ENCODE measurements at regions not wholly inside any gene's neighbourhood (a gene's known extent, or its start where the extent isn't known, plus 50 kb on each side); places are given as distances from the start of the nearest gene placed in this dataset.

DNA sequence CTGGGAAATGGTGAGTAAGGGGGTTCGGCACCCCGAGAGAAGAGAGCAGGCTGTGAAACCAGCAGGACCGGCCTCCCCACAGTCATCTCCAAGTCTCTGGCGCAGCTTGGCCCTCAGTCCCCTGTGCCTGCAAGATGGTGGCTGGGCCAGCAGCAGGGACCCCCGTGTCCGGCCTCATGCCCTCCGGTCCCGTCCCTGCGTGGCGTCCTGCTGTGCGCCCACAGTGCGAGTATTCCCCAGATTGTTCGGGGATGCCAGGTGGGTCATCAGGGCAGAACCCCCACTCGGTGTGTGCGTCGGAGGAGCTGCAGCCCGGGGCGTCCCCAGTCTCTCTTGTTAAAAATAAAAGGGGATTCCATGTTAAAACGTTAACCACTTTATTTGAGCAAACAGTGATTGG, 216.9 kb upstream of the ALG10B start:
- Histone ChIP-seq H3K36me3 (no peaks in the 10 kb centered on the region), H3K4me1 (no peaks in the 10 kb centered on the region), H3K4me3 (no peak overlapping the region), H3K27ac (no peak overlapping the region), H3K27me3 (no peaks in the 10 kb centered on the region), H3K9me3 (no peaks in the 10 kb centered on the region)
- intact Hi-C loops (cut with DNase I; ENCODE audit: low total_unique reads), result no loop called here
- no peak for DNase-seq
- TF ChIP-seq CTCF (IDR thresholded peaks at IDR 0.05) (no peak), POLR2A (IDR thresholded peaks at IDR 0.05) (no peak)

DNA sequence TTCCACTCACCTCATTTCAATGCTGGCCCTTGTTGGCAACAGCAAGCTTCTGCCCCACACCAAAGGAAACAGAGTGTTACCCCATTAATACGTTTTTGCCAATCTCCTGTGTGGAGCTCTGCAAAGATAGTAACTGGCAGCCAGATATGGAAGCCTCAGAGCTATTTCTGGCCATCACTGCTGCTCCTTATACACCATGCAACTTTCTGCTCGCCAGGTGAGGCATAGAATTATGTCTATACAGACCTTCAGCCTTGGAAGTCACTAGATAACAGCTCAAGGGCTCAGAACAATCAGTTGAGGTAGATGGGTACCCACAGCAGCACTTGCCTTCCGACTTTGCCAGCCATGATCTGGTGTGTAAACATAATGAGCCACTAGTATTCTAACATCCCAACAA, 214.8 kb upstream of the ALG10B start:
- H3K27me3 ChIP-seq, result no peaks in the 10 kb centered on the region
- H3K36me3 ChIP-seq, result no peaks in the 10 kb centered on the region
- intact Hi-C loops (cut with DNase I; ENCODE audit: low total_unique reads), result no loop called here
- no peak for DNase-seq
- TF ChIP-seq CTCF (IDR thresholded peaks at IDR 0.05), result no peak
- TF ChIP-seq POLR2A (IDR thresholded peaks at IDR 0.05), result no peak
- no peak overlapping the region for H3K27ac ChIP-seq
- H3K4me1 ChIP-seq, result no peaks in the 10 kb centered on the region
- H3K9me3 ChIP-seq, result no peaks in the 10 kb centered on the region
- H3K4me3 ChIP-seq, result no peak overlapping the region

GRCh38 chr12:38102197-38102596, 214.4 kb upstream of the ALG10B start:
- Histone ChIP-seq H3K4me1 (no peaks in the 10 kb centered on the region), H3K4me3 (no peak overlapping the region), H3K9me3 (no peaks in the 10 kb centered on the region), H3K27me3 (no peaks in the 10 kb centered on the region), H3K27ac (no peak overlapping the region), H3K36me3 (no peaks in the 10 kb centered on the region)
- TF ChIP-seq CTCF (IDR thresholded peaks at IDR 0.05), result no peak
- no peak for TF ChIP-seq POLR2A (IDR thresholded peaks at IDR 0.05)
- intact Hi-C loops (cut with DNase I; ENCODE audit: low total_unique reads), result no loop called here
- DNase-seq, result no peak

- intact Hi-C loops (cut with DNase I; ENCODE audit: low total_unique reads), result no loop called here
- DNase-seq, result no peak
These were observed 206.4 kb upstream of the ALG10B start for GRCh38 chr12:38110026-38110699.

GRCh38 chr12:38113991-38114390, 202.6 kb upstream of the ALG10B start:
- H3K36me3 ChIP-seq, result no peaks in the 10 kb centered on the region
- no peak for DNase-seq
- H3K4me3 ChIP-seq, result no peak overlapping the region
- no peaks in the 10 kb centered on the region for H3K9me3 ChIP-seq
- intact Hi-C loops (cut with DNase I; ENCODE audit: low total_unique reads), result no loop called here
- no peak for TF ChIP-seq CTCF (IDR thresholded peaks at IDR 0.05)
- TF ChIP-seq POLR2A (IDR thresholded peaks at IDR 0.05), result no peak
- no peak overlapping the region for H3K27ac ChIP-seq
- H3K4me1 ChIP-seq, result no peaks in the 10 kb centered on the region
- no peaks in the 10 kb centered on the region for H3K27me3 ChIP-seq

More at GRCh38 chr12:38110026-38110699, 206.4 kb upstream of the ALG10B start:
- no peaks in the 10 kb centered on the region for H3K36me3 ChIP-seq
- no peaks in the 10 kb centered on the region for H3K27me3 ChIP-seq
- TF ChIP-seq CTCF (IDR thresholded peaks at IDR 0.05) (no peak), POLR2A (IDR thresholded peaks at IDR 0.05) (no peak)
- no peak overlapping the region for H3K4me3 ChIP-seq
- H3K27ac ChIP-seq, result no peak overlapping the region
- no peaks in the 10 kb centered on the region for H3K4me1 ChIP-seq
- no peaks in the 10 kb centered on the region for H3K9me3 ChIP-seq

All from uterus (tissue), 3 donors.